ENCODE measurements at regions not wholly inside any gene's neighbourhood (a gene's known extent, or its start where the extent isn't known, plus 50 kb on each side); places are given as distances from the start of the nearest gene placed in this dataset.

GRCh38 chr1:191279266-191279800, 801.7 kb upstream of the BRINP3 start:
- no peak for TF ChIP-seq ZBTB43 (CRISPR knock-in tag; IDR thresholded peaks at IDR 0.05)
- TF ChIP-seq CREB1 (IDR thresholded peaks at IDR 0.05) = no peak
- no peak for TF ChIP-seq CREB1 (CRISPR knock-in tag; IDR thresholded peaks at IDR 0.05)
- no peak for TF ChIP-seq CTCF (IDR thresholded peaks at IDR 0.05 in 2 of 3, conservative IDR thresholded peaks at IDR 0.05 in 1 of 3; ENCODE audit: insufficient read depth in 2 of 3, low read depth in 1 of 3, low read length in 3 of 3)
- no peak for TF ChIP-seq ARID2 (IDR thresholded peaks at IDR 0.05)
- TF ChIP-seq SIN3A (IDR thresholded peaks at IDR 0.05; ENCODE audit: borderline replicate concordance in 2 of 2, control insufficient read depth in 1 of 2, low read depth in 2 of 2, low read length in 2 of 2) = no peak
- no peak for TF ChIP-seq TAF1 (IDR thresholded peaks at IDR 0.05; ENCODE audit: control insufficient read depth, extremely low read depth, insufficient read depth, low read length, severe bottlenecking)
- TF ChIP-seq ZNF263 (CRISPR knock-in tag; IDR thresholded peaks at IDR 0.05; ENCODE audit: borderline replicate concordance) = no peak
- no peak for TF ChIP-seq RCOR1 (IDR thresholded peaks at IDR 0.05; ENCODE audit: borderline replicate concordance in 1 of 2, low read depth in 2 of 2, low read length in 2 of 2)
- TF ChIP-seq EGR1 (conservative IDR thresholded peaks at IDR 0.05) = no peak
- TF ChIP-seq CHD1 (IDR thresholded peaks at IDR 0.05; ENCODE audit: low read length) = no peak
- TF ChIP-seq SNRNP70 (optimal IDR thresholded peaks at IDR 0.05; ENCODE audit: low read depth, low read length) = no peak
